Mesenchymal stem cell (in vitro differentiated cells and primary cell): ENCODE measurements at regions not wholly inside any gene's neighbourhood (a gene's known extent, or its start where the extent isn't known, plus 50 kb on each side); places are given as distances from the start of the nearest gene placed in this dataset.

Experiments
- DNase-seq: peaks from one replicate; pipeline ENCODE4 v3.0.0-alpha.2; 2013
- H2AFZ ChIP-seq: one replicate; pipeline ENCODE4 v1.6.1; 2013; ENCODE audit warnings: low read depth, mild to moderate bottlenecking, control low read depth, inconsistent platforms, low read length, moderate library complexity
- H2AK5ac ChIP-seq: 2 replicates; pipeline ENCODE4 v1.6.1; 2013; ENCODE audit warnings: low read length, moderate library complexity, mild to moderate bottlenecking, inconsistent platforms; ENCODE audit not compliant: severe bottlenecking
- H2BK120ac ChIP-seq: one replicate; pipeline ENCODE4 v1.6.1; 2013; ENCODE audit warnings: low read depth, mild to moderate bottlenecking, inconsistent platforms, low read length, moderate library complexity
- H2BK12ac ChIP-seq, 2 experiments: one replicate each; pipeline ENCODE4 v1.6.1; 2013; ENCODE audit warnings: inconsistent platforms in 2 of 2, low read length in 2 of 2, mild to moderate bottlenecking in 2 of 2, moderate library complexity in 2 of 2, control low read depth in 1 of 2
- H2BK15ac ChIP-seq: one replicate; pipeline ENCODE4 v1.6.1; 2013; ENCODE audit warnings: mild to moderate bottlenecking, low read depth, inconsistent platforms; ENCODE audit not compliant: poor library complexity, severe bottlenecking
- H2BK5ac ChIP-seq: 2 replicates; pipeline ENCODE4 v1.6.1; 2013; ENCODE audit warnings: low read depth, mild to moderate bottlenecking, low read length, control low read depth, inconsistent platforms; ENCODE audit not compliant: poor library complexity, severe bottlenecking
- H3K14ac ChIP-seq, 2 experiments: one replicate each; pipeline ENCODE4 v1.6.1; 2013; ENCODE audit warnings: inconsistent platforms in 2 of 2, low read length in 2 of 2, control low read depth in 1 of 2, mild to moderate bottlenecking in 1 of 2, moderate library complexity in 1 of 2
- H3K18ac ChIP-seq, 2 experiments: one replicate each; pipeline ENCODE4 v1.6.1; 2013; ENCODE audit warnings: inconsistent platforms in 2 of 2, low read length in 2 of 2, control low read depth in 1 of 2, low read depth in 1 of 2, mild to moderate bottlenecking in 1 of 2
- H3K23ac ChIP-seq, 2 experiments: one replicate each; pipeline ENCODE4 v1.6.1; 2013; ENCODE audit warnings: inconsistent platforms in 2 of 2, low read length in 2 of 2, mild to moderate bottlenecking in 2 of 2, moderate library complexity in 2 of 2, control low read depth in 1 of 2
- H3K27ac ChIP-seq: 2 replicates; pipeline ENCODE4 v1.5.1; 2013; ENCODE audit warnings: mild to moderate bottlenecking, moderate library complexity, low read length, control low read depth, inconsistent platforms; ENCODE audit not compliant: poor library complexity, severe bottlenecking
- H3K27me3 ChIP-seq, 2 experiments: 2 replicates each; pipeline versions ENCODE4 v1.6.1 to v1.7.0; 2013; ENCODE audit warnings: low read length in 2 of 2, mild to moderate bottlenecking in 2 of 2, moderate library complexity in 2 of 2, control low read depth in 1 of 2, inconsistent platforms in 1 of 2; ENCODE audit not compliant: control insufficient read depth in 1 of 2, insufficient read depth in 1 of 2
- H3K36me3 ChIP-seq, 2 experiments: 2 replicates each; pipeline versions ENCODE4 v1.6.1 to v1.7.0; 2013; ENCODE audit warnings: low read length in 2 of 2, control low read depth in 1 of 2, inconsistent platforms in 1 of 2, low read depth in 1 of 2, mild to moderate bottlenecking in 1 of 2; ENCODE audit not compliant: insufficient read depth in 2 of 2, control insufficient read depth in 1 of 2
- H3K4ac ChIP-seq, 2 experiments: one replicate each; pipeline ENCODE4 v1.6.1; 2013; ENCODE audit warnings: inconsistent platforms in 2 of 2, low read length in 2 of 2, mild to moderate bottlenecking in 2 of 2, moderate library complexity in 2 of 2, control low read depth in 1 of 2, low read depth in 1 of 2
- H3K4me1 ChIP-seq: 2 replicates; pipeline ENCODE4 v1.6.1; 2013; ENCODE audit warnings: low read depth, low read length, control low read depth; ENCODE audit not compliant: control insufficient read depth, insufficient read depth
- H3K4me2 ChIP-seq: 2 replicates; pipeline ENCODE4 v1.6.1; 2013; ENCODE audit warnings: low read length, mild to moderate bottlenecking, inconsistent platforms; ENCODE audit not compliant: poor library complexity, severe bottlenecking
- H3K4me3 ChIP-seq, 2 experiments: 2 replicates each; pipeline versions ENCODE4 v1.5.1 to v1.7.0; 2013; ENCODE audit warnings: low read length in 2 of 2, mild to moderate bottlenecking in 2 of 2, control low read depth in 1 of 2, low read depth in 1 of 2; ENCODE audit not compliant: insufficient read depth in 1 of 2
- H3K79me1 ChIP-seq: replicated peaks from 2 replicates; pipeline ENCODE4 v1.6.1; 2013; ENCODE audit warnings: mild to moderate bottlenecking, control low read depth, low read length, inconsistent platforms; ENCODE audit not compliant: poor library complexity, severe bottlenecking
- H3K9ac ChIP-seq: 2 replicates; pipeline ENCODE4 v1.7.0; 2013; ENCODE audit warnings: mild to moderate bottlenecking, low read length, moderate library complexity
- H3K9me3 ChIP-seq: 2 replicates; pipeline ENCODE4 v1.7.0; 2013; ENCODE audit warnings: mild to moderate bottlenecking, low read length; ENCODE audit not compliant: control insufficient read depth
- H4K8ac ChIP-seq: one replicate; pipeline ENCODE4 v1.6.1; 2013; ENCODE audit warnings: inconsistent platforms, mild to moderate bottlenecking, low read length, moderate library complexity
- H4K91ac ChIP-seq: one replicate; pipeline ENCODE4 v1.6.1; 2013; ENCODE audit warnings: mild to moderate bottlenecking, low read length, inconsistent platforms
- WGBS: methylation state at CpG from one replicate; pipeline ENCODE4 v1.1.7; 2013; ENCODE audit warnings: mixed read lengths; 5-methylcytosine and 5-hydroxymethylcytosine counted together

- Histone ChIP-seq H2AK5ac (no peak overlapping the region), H2BK15ac (no peak overlapping the region), H4K91ac (no peak overlapping the region), H2BK12ac (no peak overlapping the region), H3K27ac (no peak overlapping the region), H3K14ac (no peak overlapping the region), H3K27me3 (no peaks in the 10 kb centered on the region), H3K4ac (no peak overlapping the region), H2AFZ (no peak overlapping the region), H3K9me3 (no peaks in the 10 kb centered on the region), H2BK120ac (no peak overlapping the region), H2BK5ac (no peak overlapping the region), H3K79me1 (no peaks in the 10 kb centered on the region), H3K36me3 (no peaks in the 10 kb centered on the region), H3K9ac (no peak overlapping the region), H3K4me1 (peaks cover 3% of the 10 kb centered on the region), H3K4me2 (no peak overlapping the region), H4K8ac (no peak overlapping the region), H3K18ac (no peak overlapping the region), H3K4me3 (no peak overlapping the region), H3K23ac (no peak overlapping the region)
- no CpG with 5 or more reads among the region's 1 CpG for WGBS
- DNase-seq, result no peak
Measured at GRCh38 chr15:39313881-39314280, 267.0 kb upstream of the THBS1 start.

GRCh38 chr15:39315206-39315850 is 265.6 kb upstream of the THBS1 start:
- Histone ChIP-seq H3K27ac (no peak overlapping the region), H3K79me1 (no peaks in the 10 kb centered on the region), H3K23ac (no peak overlapping the region), H2BK15ac (no peak overlapping the region), H2AFZ (no peak overlapping the region), H4K91ac (no peak overlapping the region), H2BK12ac (no peak overlapping the region), H2BK120ac (no peak overlapping the region), H2AK5ac (no peak overlapping the region), H3K4me2 (no peak overlapping the region), H3K9ac (no peak overlapping the region), H3K4me3 (no peak overlapping the region), H3K14ac (no peak overlapping the region), H3K9me3 (peaks cover 4% of the 10 kb centered on the region), H3K27me3 (no peaks in the 10 kb centered on the region), H3K18ac (peak overlapping the region in 1 of 2 experiments; percentile 43), H2BK5ac (no peak overlapping the region), H3K4me1 (peaks cover 3% of the 10 kb centered on the region), H3K36me3 (no peaks in the 10 kb centered on the region), H3K4ac (no peak overlapping the region), H4K8ac (no peak overlapping the region)
- WGBS, result 100% methylated on average over 1 of the region's 1 CpG
- no peak for DNase-seq

- Histone ChIP-seq H4K8ac (no peak overlapping the region), H3K9me3 (peaks cover 10% of the 10 kb centered on the region), H3K18ac (no peak overlapping the region), H3K4ac (no peak overlapping the region), H3K4me2 (no peak overlapping the region), H2BK5ac (no peak overlapping the region), H2AK5ac (peak overlapping the region; percentile 57), H2AFZ (no peak overlapping the region), H3K4me1 (peaks cover 3% of the 10 kb centered on the region), H3K9ac (no peak overlapping the region), H2BK15ac (no peak overlapping the region), H3K36me3 (no peaks in the 10 kb centered on the region), H2BK12ac (peak overlapping the region; percentile 11 to 69), H3K14ac (no peak overlapping the region), H3K4me3 (no peak overlapping the region), H4K91ac (no peak overlapping the region), H3K27ac (no peak overlapping the region), H3K79me1 (no peaks in the 10 kb centered on the region), H2BK120ac (no peak overlapping the region), H3K27me3 (no peaks in the 10 kb centered on the region), H3K23ac (no peak overlapping the region)
- DNase-seq, result peak; percentile 19
- WGBS, result 86% methylated on average over 1 of the region's 1 CpG
Measured at GRCh38 chr15:39317225-39317624, 263.7 kb upstream of the THBS1 start.

GRCh38 chr15:39318231-39318630 is 262.6 kb upstream of the THBS1 start:
- Histone ChIP-seq H3K79me1 (no peaks in the 10 kb centered on the region), H4K91ac (no peak overlapping the region), H2BK15ac (no peak overlapping the region), H2AK5ac (no peak overlapping the region), H3K9me3 (peaks cover 10% of the 10 kb centered on the region), H2BK120ac (no peak overlapping the region), H3K9ac (no peak overlapping the region), H3K27me3 (no peaks in the 10 kb centered on the region), H2BK5ac (no peak overlapping the region), H3K4ac (no peak overlapping the region), H3K4me3 (no peak overlapping the region), H4K8ac (no peak overlapping the region), H3K14ac (no peak overlapping the region), H2AFZ (no peak overlapping the region), H3K36me3 (no peaks in the 10 kb centered on the region), H2BK12ac (no peak overlapping the region), H3K4me1 (peaks cover 3% of the 10 kb centered on the region), H3K18ac (no peak overlapping the region), H3K4me2 (no peak overlapping the region), H3K23ac (no peak overlapping the region), H3K27ac (no peak overlapping the region)
- no peak for DNase-seq
- 96% methylated on average over 1 of the region's 2 CpGs for WGBS
